ENCODE measurements at regions not wholly inside any gene's neighbourhood (a gene's known extent, or its start where the extent isn't known, plus 50 kb on each side); places are given as distances from the start of the nearest gene placed in this dataset.

DNA sequence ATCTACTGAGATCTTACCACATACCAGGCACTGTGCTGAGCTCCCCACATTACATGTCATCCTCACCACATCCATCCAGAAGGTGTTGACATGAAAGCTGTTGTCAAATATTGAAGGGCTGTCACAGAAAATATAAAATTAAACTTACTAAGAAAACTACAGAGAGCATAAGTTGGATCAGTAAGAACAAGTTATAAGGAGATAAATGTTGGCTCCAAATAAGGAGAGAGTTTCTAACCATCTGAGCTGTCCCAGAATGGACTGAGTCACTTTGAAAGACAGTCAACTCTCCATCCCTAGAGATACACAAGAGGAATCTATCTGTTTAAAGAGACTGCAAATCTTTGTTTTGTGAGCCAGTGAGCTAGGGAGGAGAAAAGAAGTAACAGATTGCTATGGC, 169.8 kb downstream of the DRD1 start:
- TF ChIP-seq ZFP30 (CRISPR knock-in tag; IDR thresholded peaks at IDR 0.05) (no peak), RARB (CRISPR knock-in tag; IDR thresholded peaks at IDR 0.05) (no peak), SNAI2 (CRISPR knock-in tag; IDR thresholded peaks at IDR 0.05) (no peak), ESRRG (CRISPR knock-in tag; IDR thresholded peaks at IDR 0.05) (no peak), ISL1 (CRISPR knock-in tag; IDR thresholded peaks at IDR 0.05) (no peak)
- TF ChIP-seq, protein P1, sequence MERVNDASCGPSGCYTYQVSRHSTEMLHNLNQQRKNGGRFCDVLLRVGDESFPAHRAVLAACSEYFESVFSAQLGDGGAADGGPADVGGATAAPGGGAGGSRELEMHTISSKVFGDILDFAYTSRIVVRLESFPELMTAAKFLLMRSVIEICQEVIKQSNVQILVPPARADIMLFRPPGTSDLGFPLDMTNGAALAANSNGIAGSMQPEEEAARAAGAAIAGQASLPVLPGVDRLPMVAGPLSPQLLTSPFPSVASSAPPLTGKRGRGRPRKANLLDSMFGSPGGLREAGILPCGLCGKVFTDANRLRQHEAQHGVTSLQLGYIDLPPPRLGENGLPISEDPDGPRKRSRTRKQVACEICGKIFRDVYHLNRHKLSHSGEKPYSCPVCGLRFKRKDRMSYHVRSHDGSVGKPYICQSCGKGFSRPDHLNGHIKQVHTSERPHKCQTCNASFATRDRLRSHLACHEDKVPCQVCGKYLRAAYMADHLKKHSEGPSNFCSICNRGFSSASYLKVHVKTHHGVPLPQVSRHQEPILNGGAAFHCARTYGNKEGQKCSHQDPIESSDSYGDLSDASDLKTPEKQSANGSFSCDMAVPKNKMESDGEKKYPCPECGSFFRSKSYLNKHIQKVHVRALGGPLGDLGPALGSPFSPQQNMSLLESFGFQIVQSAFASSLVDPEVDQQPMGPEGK (CRISPR knock-in tag; IDR thresholded peaks at IDR 0.05; ENCODE audit: borderline replicate concordance), result no peak
- TF ChIP-seq, protein P2, sequence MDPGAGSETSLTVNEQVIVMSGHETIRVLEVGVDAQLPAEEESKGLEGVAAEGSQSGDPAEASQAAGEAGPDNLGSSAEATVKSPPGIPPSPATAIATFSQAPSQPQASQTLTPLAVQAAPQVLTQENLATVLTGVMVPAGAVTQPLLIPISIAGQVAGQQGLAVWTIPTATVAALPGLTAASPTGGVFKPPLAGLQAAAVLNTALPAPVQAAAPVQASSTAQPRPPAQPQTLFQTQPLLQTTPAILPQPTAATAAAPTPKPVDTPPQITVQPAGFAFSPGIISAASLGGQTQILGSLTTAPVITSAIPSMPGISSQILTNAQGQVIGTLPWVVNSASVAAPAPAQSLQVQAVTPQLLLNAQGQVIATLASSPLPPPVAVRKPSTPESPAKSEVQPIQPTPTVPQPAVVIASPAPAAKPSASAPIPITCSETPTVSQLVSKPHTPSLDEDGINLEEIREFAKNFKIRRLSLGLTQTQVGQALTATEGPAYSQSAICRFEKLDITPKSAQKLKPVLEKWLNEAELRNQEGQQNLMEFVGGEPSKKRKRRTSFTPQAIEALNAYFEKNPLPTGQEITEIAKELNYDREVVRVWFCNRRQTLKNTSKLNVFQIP (CRISPR knock-in tag; IDR thresholded peaks at IDR 0.05; ENCODE audit: borderline replicate concordance, low read depth), result no peak
- no peak for ATAC-seq

DNA sequence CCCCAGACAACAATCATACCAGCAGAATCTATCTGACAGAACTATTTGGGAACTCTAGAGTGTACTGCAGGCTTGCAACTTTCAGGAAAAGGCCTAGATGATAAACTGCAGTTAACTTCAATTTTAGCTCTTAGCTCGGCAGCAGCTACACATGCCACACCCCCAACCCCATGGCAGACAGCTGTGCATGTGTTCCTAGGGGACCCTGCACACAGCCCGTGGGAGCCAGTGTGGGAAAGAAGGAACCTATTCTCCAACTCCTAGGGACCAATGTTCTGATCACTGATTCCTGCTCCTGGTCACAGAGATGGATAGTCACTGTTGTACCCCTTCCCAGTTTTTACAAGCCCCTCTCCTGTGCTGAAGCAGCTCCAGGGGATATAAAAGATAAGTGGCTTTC, 179.6 kb downstream of the DRD1 start:
- TF ChIP-seq BACH2 (CRISPR knock-in tag; IDR thresholded peaks at IDR 0.05; ENCODE audit: borderline replicate concordance), result no peak
- no peak for TF ChIP-seq ESRRG (CRISPR knock-in tag; IDR thresholded peaks at IDR 0.05)
- no peak for TF ChIP-seq ZFP3 (CRISPR knock-in tag; IDR thresholded peaks at IDR 0.05)
- TF ChIP-seq TOX (CRISPR knock-in tag; IDR thresholded peaks at IDR 0.05; ENCODE audit: borderline replicate concordance), result no peak
- TF ChIP-seq, protein P1 (CRISPR knock-in tag; IDR thresholded peaks at IDR 0.05; ENCODE audit: borderline replicate concordance), result no peak
- TF ChIP-seq ZC3H10 (CRISPR knock-in tag; IDR thresholded peaks at IDR 0.05), result no peak
- no peak for TF ChIP-seq ZFP30 (CRISPR knock-in tag; IDR thresholded peaks at IDR 0.05)
- TF ChIP-seq, protein P3, sequence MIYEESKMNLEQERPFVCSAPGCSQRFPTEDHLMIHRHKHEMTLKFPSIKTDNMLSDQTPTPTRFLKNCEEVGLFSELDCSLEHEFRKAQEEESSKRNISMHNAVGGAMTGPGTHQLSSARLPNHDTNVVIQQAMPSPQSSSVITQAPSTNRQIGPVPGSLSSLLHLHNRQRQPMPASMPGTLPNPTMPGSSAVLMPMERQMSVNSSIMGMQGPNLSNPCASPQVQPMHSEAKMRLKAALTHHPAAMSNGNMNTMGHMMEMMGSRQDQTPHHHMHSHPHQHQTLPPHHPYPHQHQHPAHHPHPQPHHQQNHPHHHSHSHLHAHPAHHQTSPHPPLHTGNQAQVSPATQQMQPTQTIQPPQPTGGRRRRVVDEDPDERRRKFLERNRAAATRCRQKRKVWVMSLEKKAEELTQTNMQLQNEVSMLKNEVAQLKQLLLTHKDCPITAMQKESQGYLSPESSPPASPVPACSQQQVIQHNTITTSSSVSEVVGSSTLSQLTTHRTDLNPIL (CRISPR knock-in tag; IDR thresholded peaks at IDR 0.05; ENCODE audit: low read depth), result no peak
- no peak for TF ChIP-seq TCF4 (CRISPR knock-in tag; IDR thresholded peaks at IDR 0.05; ENCODE audit: borderline replicate concordance)
- no peak for TF ChIP-seq ARNTL (CRISPR knock-in tag; IDR thresholded peaks at IDR 0.05; ENCODE audit: borderline replicate concordance, low read depth)
- TF ChIP-seq SNAI2 (CRISPR knock-in tag; IDR thresholded peaks at IDR 0.05), result no peak
- TF ChIP-seq, protein P2 (CRISPR knock-in tag; IDR thresholded peaks at IDR 0.05; ENCODE audit: borderline replicate concordance, low read depth), result no peak
- ATAC-seq, result no peak

DNA sequence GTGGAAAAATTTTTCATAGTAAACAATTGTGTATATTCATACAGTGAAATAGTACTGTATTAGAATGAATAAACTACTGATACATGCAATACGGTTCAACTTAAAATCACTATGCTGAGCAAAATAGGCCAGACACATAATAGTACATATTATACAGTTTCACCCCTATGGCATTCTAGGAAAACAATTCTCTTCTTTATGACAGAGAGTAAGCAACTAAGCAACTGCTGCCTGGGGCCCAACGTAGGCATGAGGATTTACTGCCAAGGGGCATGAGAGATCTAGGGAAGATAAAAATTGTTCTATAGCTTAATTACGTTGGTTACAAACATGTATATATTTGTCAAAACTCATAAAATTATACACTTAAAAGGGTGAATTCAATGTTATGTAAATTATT, 180.2 kb downstream of the DRD1 start:
- no peak for TF ChIP-seq PPARA (CRISPR knock-in tag; IDR thresholded peaks at IDR 0.05; ENCODE audit: borderline replicate concordance)
- TF ChIP-seq, protein P2 (CRISPR knock-in tag; IDR thresholded peaks at IDR 0.05; ENCODE audit: borderline replicate concordance, low read depth), result no peak
- TF ChIP-seq, protein P1 (CRISPR knock-in tag; IDR thresholded peaks at IDR 0.05; ENCODE audit: borderline replicate concordance), result no peak
- TF ChIP-seq OSR1 (CRISPR knock-in tag; IDR thresholded peaks at IDR 0.05), result no peak
- TF ChIP-seq, protein P3 (CRISPR knock-in tag; IDR thresholded peaks at IDR 0.05; ENCODE audit: low read depth), result no peak
- TF ChIP-seq ZNF70 (CRISPR knock-in tag; IDR thresholded peaks at IDR 0.05), result no peak
- TF ChIP-seq TCF4 (CRISPR knock-in tag; IDR thresholded peaks at IDR 0.05; ENCODE audit: borderline replicate concordance), result no peak
- no peak for TF ChIP-seq TOX (CRISPR knock-in tag; IDR thresholded peaks at IDR 0.05; ENCODE audit: borderline replicate concordance)
- no peak for TF ChIP-seq ESRRG (CRISPR knock-in tag; IDR thresholded peaks at IDR 0.05)
- no peak for TF ChIP-seq ZC3H10 (CRISPR knock-in tag; IDR thresholded peaks at IDR 0.05)
- TF ChIP-seq ZFP3 (CRISPR knock-in tag; IDR thresholded peaks at IDR 0.05), result no peak
- TF ChIP-seq, protein P4, sequence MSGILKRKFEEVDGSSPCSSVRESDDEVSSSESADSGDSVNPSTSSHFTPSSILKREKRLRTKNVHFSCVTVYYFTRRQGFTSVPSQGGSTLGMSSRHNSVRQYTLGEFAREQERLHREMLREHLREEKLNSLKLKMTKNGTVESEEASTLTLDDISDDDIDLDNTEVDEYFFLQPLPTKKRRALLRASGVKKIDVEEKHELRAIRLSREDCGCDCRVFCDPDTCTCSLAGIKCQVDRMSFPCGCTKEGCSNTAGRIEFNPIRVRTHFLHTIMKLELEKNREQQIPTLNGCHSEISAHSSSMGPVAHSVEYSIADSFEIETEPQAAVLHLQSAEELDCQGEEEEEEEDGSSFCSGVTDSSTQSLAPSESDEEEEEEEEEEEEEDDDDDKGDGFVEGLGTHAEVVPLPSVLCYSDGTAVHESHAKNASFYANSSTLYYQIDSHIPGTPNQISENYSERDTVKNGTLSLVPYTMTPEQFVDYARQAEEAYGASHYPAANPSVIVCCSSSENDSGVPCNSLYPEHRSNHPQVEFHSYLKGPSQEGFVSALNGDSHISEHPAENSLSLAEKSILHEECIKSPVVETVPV (CRISPR knock-in tag; IDR thresholded peaks at IDR 0.05), result no peak
- no peak for TF ChIP-seq SNAI2 (CRISPR knock-in tag; IDR thresholded peaks at IDR 0.05)
- no peak for TF ChIP-seq BACH2 (CRISPR knock-in tag; IDR thresholded peaks at IDR 0.05; ENCODE audit: borderline replicate concordance)
- TF ChIP-seq GLIS3 (CRISPR knock-in tag; IDR thresholded peaks at IDR 0.05), result no peak
- no peak for ATAC-seq
